Subcutaneous adipose tissue (tissue), 1 donor: ENCODE measurements at regions not wholly inside any gene's neighbourhood (a gene's known extent, or its start where the extent isn't known, plus 50 kb on each side); places are given as distances from the start of the nearest gene placed in this dataset.

Experiments used
- CTCF ChIP-seq: fragments of 450-650 bp; IDR thresholded peaks from one replicate; pipeline ENCODE4 v1.5.1; 2016; ENCODE audit warnings: low read depth, mild to moderate bottlenecking, control low read depth, antibody characterized with exemption, moderate library complexity

- TF ChIP-seq CTCF, result no peak
Measured at GRCh38 chr3:64405211-64405835, 180.1 kb upstream of the PRICKLE2 start.

DNA sequence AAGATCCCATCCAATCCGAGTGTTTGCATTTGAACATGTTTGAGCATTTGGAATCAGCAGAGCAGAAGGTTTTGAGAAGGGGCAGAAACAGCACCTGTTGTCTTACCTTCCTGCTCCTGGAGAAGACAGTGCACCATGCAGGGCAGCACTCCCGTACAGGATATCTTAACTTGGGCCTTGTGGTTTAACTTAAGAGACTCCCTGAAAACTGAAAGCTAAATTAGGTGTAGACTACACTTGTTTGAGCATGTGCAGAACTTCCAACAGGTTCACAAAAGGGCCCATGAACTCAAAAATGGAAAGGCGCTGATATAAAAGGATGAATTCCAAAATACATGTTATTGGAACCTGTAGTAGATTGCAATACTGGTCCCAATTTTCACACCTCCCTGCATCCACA is 175.4 kb upstream of the PRICKLE2 start:
- TF ChIP-seq CTCF, result no peak

GRCh38 chr3:64399205-64399800 is 174.0 kb upstream of the PRICKLE2 start:
- no peak for TF ChIP-seq CTCF

GRCh38 chr3:64398476-64398875 is 173.2 kb upstream of the PRICKLE2 start:
- no peak for TF ChIP-seq CTCF

- TF ChIP-seq CTCF, result no peak
Measured at GRCh38 chr3:64398006-64398405, 172.7 kb upstream of the PRICKLE2 start.

DNA sequence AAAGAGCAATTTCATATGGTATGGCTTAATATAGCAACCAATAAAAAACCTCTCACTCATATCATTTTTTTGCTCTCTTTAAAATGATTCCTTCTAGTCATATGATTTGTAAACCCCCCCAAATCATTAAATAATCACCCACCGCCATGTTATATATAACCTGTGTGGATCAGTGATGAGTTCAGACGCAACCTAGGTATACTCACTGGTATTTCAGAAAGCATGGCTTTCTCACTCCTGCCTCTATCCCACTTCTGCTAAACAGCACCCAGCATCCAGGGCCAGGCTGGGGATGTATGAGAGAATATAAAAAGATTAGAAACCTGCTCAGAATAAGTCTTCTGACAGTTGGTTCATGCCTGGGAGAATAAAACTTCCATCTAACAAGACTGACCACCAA is 172.3 kb upstream of the PRICKLE2 start:
- no peak for TF ChIP-seq CTCF

- TF ChIP-seq CTCF, result no peak
Measured at GRCh38 chr3:64395490-64395889, 170.2 kb upstream of the PRICKLE2 start.
